Testis (tissue), 2 donors: ENCODE measurements at regions not wholly inside any gene's neighbourhood (a gene's known extent, or its start where the extent isn't known, plus 50 kb on each side); places are given as distances from the start of the nearest gene placed in this dataset.

ENCODE experiments used
- POLR2A ChIP-seq: fragments of 450-650 bp; IDR thresholded peaks from one replicate; pipeline ENCODE4 v1.6.1; 2017; ENCODE audit warnings: antibody characterized with exemption, mild to moderate bottlenecking, moderate library complexity
- TF ChIP-seq, protein P1 (sequence below), 3 experiments: fragments of 450-650 bp in 2 of 3; fragments of 200-600 bp in 1 of 3; sonication (generic) in 1 of 3; IDR thresholded peaks; one replicate each; pipeline ENCODE4 v1.5.1; 2016 to 2019; ENCODE audit warnings: antibody characterized with exemption in 3 of 3, mild to moderate bottlenecking in 2 of 3, moderate library complexity in 1 of 3

DNA sequence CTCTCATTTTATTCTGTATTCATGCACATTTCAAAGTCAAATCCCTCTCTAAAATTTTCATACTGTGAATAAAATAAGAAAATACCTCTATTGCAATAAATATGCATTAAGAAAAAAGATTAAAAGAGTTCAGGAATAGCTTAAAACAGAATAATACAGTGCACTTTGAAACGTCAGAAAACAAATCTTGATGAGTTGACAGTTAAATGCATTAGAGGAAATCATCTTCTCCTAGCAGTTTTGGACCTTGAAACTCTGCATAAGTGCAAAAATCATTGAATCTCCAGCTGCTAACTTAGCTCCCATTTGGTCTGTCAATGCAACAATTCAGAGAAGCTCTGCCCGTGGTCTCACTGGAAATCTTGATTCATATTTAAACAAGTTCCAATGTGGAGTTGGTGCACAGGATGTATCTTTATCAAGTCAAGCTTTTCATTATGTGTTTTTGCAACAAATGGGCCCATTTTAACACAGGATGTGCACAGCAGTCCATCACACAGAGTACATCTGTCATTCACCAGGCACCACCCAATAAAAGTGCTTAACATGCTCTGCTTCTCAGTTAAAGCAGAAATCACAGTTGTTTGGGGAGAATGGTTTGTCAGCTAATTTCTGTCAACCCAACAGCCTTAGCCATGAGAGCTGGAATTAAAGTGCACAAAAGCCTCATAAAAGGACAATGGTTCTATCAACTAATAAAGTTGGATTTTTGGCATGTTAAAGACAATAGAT is 98.8 kb upstream of the ARRDC4 start:
- TF ChIP-seq POLR2A = no peak
- TF ChIP-seq, protein P1, sequence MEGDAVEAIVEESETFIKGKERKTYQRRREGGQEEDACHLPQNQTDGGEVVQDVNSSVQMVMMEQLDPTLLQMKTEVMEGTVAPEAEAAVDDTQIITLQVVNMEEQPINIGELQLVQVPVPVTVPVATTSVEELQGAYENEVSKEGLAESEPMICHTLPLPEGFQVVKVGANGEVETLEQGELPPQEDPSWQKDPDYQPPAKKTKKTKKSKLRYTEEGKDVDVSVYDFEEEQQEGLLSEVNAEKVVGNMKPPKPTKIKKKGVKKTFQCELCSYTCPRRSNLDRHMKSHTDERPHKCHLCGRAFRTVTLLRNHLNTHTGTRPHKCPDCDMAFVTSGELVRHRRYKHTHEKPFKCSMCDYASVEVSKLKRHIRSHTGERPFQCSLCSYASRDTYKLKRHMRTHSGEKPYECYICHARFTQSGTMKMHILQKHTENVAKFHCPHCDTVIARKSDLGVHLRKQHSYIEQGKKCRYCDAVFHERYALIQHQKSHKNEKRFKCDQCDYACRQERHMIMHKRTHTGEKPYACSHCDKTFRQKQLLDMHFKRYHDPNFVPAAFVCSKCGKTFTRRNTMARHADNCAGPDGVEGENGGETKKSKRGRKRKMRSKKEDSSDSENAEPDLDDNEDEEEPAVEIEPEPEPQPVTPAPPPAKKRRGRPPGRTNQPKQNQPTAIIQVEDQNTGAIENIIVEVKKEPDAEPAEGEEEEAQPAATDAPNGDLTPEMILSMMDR (IDR thresholded peaks at IDR 0.05) = no peak
